Fibroblast of lung (primary cell): ENCODE measurements at regions not wholly inside any gene's neighbourhood (a gene's known extent, or its start where the extent isn't known, plus 50 kb on each side); places are given as distances from the start of the nearest gene placed in this dataset.

Experiments used
- CTCF ChIP-seq, 2 donors: IDR thresholded peaks in 1 of 2; conservative IDR thresholded peaks in 1 of 2; 1 replicate in 1 of 2; 2 replicates in 1 of 2; pipeline ENCODE4 v1.5.1; 2011 to 2012; ENCODE audit warnings: low read length in 2 of 2, control low read depth in 1 of 2, inconsistent platforms in 1 of 2, low read depth in 1 of 2, mild to moderate bottlenecking in 1 of 2
- EZH2 ChIP-seq: IDR thresholded peaks from 2 replicates; pipeline ENCODE4 v1.5.1; 2012; ENCODE audit warnings: low read length, control low read depth, mild to moderate bottlenecking; ENCODE audit errors: missing control alignments

GRCh38 chr18:70808481-70809056 lies 519.7 kb downstream of the SOCS6 start:
- TF ChIP-seq CTCF (conservative IDR thresholded peaks at IDR 0.05 in 1 of 2, IDR thresholded peaks at IDR 0.05 in 1 of 2; ENCODE audit: low read depth in 1 of 2, low read length in 2 of 2), result no peak
- no peak for TF ChIP-seq EZH2
